Gastroesophageal sphincter (tissue), 3 donors: ENCODE measurements at regions not wholly inside any gene's neighbourhood (a gene's known extent, or its start where the extent isn't known, plus 50 kb on each side); places are given as distances from the start of the nearest gene placed in this dataset.

Source experiments
- CTCF ChIP-seq, 4 experiments: fragments of 200-600 bp in 2 of 4; fragments of 450-650 bp in 2 of 4; sonication (generic) in 1 of 4; IDR thresholded peaks; one replicate each; pipeline ENCODE4 v1.5.1; 2017 to 2019; ENCODE audit warnings: antibody characterized with exemption in 4 of 4, mild to moderate bottlenecking in 2 of 4, moderate library complexity in 2 of 4
- POLR2A ChIP-seq, 2 donors: fragments of 450-650 bp; IDR thresholded peaks; one replicate each; pipeline ENCODE4 v1.6.1; 2017; ENCODE audit warnings: antibody characterized with exemption in 2 of 2, mild to moderate bottlenecking in 2 of 2, moderate library complexity in 1 of 2

- no peak for TF ChIP-seq CTCF (IDR thresholded peaks at IDR 0.05)
- no peak for TF ChIP-seq POLR2A (IDR thresholded peaks at IDR 0.05)
Measured at GRCh38 chr2:121036226-121036692, 248.7 kb downstream of the TFCP2L1 start.
